ENCODE measurements at regions not wholly inside any gene's neighbourhood (a gene's known extent, or its start where the extent isn't known, plus 50 kb on each side); places are given as distances from the start of the nearest gene placed in this dataset.

DNA sequence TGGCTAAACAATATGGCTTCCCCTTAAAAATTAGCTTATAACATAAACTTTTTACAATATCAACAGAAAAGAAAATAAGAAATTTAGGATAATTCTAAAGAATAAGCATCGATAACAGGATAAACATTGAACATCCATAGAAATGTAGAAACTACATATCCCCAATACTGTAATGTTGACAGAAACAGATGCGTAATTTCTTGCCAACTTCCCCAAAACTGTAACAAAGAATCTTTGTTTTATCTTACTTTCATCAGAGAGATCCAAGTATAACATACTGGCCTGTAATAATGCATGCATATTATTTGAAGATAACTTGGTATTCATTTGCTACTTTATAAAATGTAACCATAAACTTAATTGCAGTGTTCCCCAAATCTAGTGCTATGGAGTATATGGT is 339.9 kb downstream of the ARL4A start:
- TF ChIP-seq, protein P1, sequence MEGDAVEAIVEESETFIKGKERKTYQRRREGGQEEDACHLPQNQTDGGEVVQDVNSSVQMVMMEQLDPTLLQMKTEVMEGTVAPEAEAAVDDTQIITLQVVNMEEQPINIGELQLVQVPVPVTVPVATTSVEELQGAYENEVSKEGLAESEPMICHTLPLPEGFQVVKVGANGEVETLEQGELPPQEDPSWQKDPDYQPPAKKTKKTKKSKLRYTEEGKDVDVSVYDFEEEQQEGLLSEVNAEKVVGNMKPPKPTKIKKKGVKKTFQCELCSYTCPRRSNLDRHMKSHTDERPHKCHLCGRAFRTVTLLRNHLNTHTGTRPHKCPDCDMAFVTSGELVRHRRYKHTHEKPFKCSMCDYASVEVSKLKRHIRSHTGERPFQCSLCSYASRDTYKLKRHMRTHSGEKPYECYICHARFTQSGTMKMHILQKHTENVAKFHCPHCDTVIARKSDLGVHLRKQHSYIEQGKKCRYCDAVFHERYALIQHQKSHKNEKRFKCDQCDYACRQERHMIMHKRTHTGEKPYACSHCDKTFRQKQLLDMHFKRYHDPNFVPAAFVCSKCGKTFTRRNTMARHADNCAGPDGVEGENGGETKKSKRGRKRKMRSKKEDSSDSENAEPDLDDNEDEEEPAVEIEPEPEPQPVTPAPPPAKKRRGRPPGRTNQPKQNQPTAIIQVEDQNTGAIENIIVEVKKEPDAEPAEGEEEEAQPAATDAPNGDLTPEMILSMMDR (IDR thresholded peaks at IDR 0.05; ENCODE audit: insufficient read depth, low read length) = no peak
- TF ChIP-seq, protein P2, sequence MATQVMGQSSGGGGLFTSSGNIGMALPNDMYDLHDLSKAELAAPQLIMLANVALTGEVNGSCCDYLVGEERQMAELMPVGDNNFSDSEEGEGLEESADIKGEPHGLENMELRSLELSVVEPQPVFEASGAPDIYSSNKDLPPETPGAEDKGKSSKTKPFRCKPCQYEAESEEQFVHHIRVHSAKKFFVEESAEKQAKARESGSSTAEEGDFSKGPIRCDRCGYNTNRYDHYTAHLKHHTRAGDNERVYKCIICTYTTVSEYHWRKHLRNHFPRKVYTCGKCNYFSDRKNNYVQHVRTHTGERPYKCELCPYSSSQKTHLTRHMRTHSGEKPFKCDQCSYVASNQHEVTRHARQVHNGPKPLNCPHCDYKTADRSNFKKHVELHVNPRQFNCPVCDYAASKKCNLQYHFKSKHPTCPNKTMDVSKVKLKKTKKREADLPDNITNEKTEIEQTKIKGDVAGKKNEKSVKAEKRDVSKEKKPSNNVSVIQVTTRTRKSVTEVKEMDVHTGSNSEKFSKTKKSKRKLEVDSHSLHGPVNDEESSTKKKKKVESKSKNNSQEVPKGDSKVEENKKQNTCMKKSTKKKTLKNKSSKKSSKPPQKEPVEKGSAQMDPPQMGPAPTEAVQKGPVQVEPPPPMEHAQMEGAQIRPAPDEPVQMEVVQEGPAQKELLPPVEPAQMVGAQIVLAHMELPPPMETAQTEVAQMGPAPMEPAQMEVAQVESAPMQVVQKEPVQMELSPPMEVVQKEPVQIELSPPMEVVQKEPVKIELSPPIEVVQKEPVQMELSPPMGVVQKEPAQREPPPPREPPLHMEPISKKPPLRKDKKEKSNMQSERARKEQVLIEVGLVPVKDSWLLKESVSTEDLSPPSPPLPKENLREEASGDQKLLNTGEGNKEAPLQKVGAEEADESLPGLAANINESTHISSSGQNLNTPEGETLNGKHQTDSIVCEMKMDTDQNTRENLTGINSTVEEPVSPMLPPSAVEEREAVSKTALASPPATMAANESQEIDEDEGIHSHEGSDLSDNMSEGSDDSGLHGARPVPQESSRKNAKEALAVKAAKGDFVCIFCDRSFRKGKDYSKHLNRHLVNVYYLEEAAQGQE (IDR thresholded peaks at IDR 0.05; ENCODE audit: insufficient replicate concordance, low read depth) = no peak
- no peak for TF ChIP-seq SPI1 (IDR thresholded peaks at IDR 0.05; ENCODE audit: borderline replicate concordance, low read depth)
- no peak for TF ChIP-seq GABPA (IDR thresholded peaks at IDR 0.05; ENCODE audit: low read depth)
- no peak for TF ChIP-seq POLR2AphosphoS5 (IDR thresholded peaks at IDR 0.05; ENCODE audit: low read depth)
